Activated naive CD8-positive, alpha-beta T cell treated with anti-CD3 and anti-CD28 coated beads, Interleukin-2, amount 10 ng/mL, durations not matched to agents 7 days and 5 days (primary cell): ENCODE measurements at regions not wholly inside any gene's neighbourhood (a gene's known extent, or its start where the extent isn't known, plus 50 kb on each side); places are given as distances from the start of the nearest gene placed in this dataset.
A peak's percentile ranks its signal among the peaks of the same experiment; 100 is the strongest.

Experiments
- ATAC-seq: fragments of 150-1000 bp; cut with Tn5 transposase; one replicate; pipeline ENCODE4 v1.10.0; 2021; ENCODE audit warnings: low read depth, moderate library complexity
- POLR2A ChIA-PET: fragments of 350-600 bp; sonication (Branson Sonifier 250); formaldehyde crosslinking; loops from one replicate; lab custom pipeline; 2021; ENCODE audit warnings: antibody characterized with exemption; lab: Charles Lee
- DNase-seq: peaks from one replicate; pipeline ENCODE4 v3.0.0; 2021
- H3K27ac Mint-ChIP-seq: one replicate; pipeline ENCODE4 v1.8.0; 2022; ENCODE audit warnings: mild to moderate bottlenecking, mixed read lengths
- H3K27me3 Mint-ChIP-seq: one replicate; pipeline ENCODE4 v1.8.0; 2022; ENCODE audit warnings: mild to moderate bottlenecking, moderate library complexity, mixed read lengths
- H3K36me3 Mint-ChIP-seq: one replicate; pipeline ENCODE4 v1.8.0; 2021; ENCODE audit warnings: mild to moderate bottlenecking, mixed read lengths
- H3K4me1 Mint-ChIP-seq: one replicate; pipeline ENCODE4 v1.8.0; 2021; ENCODE audit warnings: mixed read lengths
- H3K4me3 Mint-ChIP-seq: one replicate; pipeline ENCODE4 v1.8.0; 2022; ENCODE audit warnings: mild to moderate bottlenecking, moderate library complexity, mixed read lengths
- H3K9me3 Mint-ChIP-seq: one replicate; pipeline ENCODE4 v1.8.0; 2021; ENCODE audit warnings: mixed read lengths

DNA sequence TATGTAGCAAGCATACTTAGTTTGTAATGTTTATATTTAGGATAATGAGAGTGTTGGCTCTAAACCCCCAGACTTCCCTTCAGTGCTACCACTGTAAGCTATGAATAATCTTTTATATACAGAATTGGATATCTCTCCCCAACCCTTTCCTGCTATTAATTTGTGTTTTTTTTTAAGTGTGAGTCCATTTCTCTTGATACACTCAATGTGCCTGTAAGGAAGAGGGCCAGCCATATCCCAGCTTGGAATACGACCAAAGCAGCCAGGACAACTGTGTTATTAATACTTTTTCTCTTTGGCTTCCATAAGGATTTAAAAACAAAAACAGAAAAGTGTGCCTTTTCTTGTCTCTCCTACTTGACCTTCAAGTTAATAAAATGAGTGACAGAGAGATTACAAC is 116.7 kb downstream of the SNAPC1 start:
- POLR2A ChIA-PET = no interaction called here
- Mint-ChIP-seq H3K27me3 (peaks cover 75% of the 10 kb centered on the region), H3K36me3 (no peaks in the 10 kb centered on the region), H3K27ac (no peak overlapping the region), H3K4me1 (no peaks in the 10 kb centered on the region), H3K9me3 (peaks cover 5% of the 10 kb centered on the region), H3K4me3 (no peak overlapping the region)
- ATAC-seq (no peak), DNase-seq (no peak)

DNA sequence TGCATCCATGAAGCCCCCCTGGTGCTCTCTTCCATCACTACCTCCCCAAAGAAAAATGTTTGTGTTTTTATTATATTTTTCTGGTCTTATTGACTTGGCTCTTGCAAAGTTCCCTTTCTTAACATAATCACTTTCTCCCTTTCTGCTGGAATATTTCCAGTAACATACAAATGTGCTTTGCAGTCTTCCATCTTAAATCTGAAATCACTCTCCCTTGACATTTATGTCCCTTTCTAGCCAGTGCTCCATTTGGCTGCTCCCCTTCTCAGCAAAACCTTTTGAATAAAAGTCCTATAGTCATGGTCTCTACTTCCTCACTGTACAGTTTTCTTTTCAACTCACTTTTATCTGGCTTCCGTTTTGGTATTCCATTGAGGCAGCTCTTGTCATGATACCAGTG is 118.8 kb downstream of the SNAPC1 start:
- no peaks in the 10 kb centered on the region for H3K4me1 Mint-ChIP-seq
- peaks cover 71% of the 10 kb centered on the region for H3K27me3 Mint-ChIP-seq

DNA sequence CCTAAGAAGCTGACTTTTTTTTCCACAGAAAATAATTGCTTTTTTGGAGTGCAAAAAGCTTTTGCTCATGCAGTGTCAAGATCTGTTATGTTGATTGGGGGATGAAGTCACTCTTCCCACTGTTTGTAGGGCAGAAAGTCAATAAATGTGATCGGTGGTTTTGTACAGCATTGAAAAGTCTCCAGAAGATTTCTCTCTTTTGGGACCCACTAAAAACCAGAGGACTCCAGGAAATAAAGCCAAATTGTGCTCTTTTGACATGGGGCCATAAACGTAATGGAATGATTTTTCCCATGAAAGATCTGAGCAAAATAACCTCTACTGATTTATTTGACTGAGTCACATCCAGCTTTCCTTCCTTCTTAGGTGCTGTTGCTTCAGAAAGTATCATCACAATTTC is 122.5 kb downstream of the SNAPC1 start:
- H3K4me3 Mint-ChIP-seq = no peak overlapping the region
- POLR2A ChIA-PET = no interaction called here
- H3K27me3 Mint-ChIP-seq = peaks cover 50% of the 10 kb centered on the region
- ATAC-seq (no peak), DNase-seq (no peak)
- peaks cover 7% of the 10 kb centered on the region for H3K4me1 Mint-ChIP-seq
- no peak overlapping the region for H3K27ac Mint-ChIP-seq
- H3K36me3 Mint-ChIP-seq = peaks cover 7% of the 10 kb centered on the region
- H3K9me3 Mint-ChIP-seq = peaks cover 11% of the 10 kb centered on the region

More for the DNA sequence above, 118.8 kb downstream of the SNAPC1 start:
- Mint-ChIP-seq H3K27ac (no peak overlapping the region), H3K9me3 (peaks cover 5% of the 10 kb centered on the region), H3K4me3 (no peak overlapping the region), H3K36me3 (no peaks in the 10 kb centered on the region)
- no peak for DNase-seq
- ATAC-seq = no peak
- POLR2A ChIA-PET = no interaction called here

DNA sequence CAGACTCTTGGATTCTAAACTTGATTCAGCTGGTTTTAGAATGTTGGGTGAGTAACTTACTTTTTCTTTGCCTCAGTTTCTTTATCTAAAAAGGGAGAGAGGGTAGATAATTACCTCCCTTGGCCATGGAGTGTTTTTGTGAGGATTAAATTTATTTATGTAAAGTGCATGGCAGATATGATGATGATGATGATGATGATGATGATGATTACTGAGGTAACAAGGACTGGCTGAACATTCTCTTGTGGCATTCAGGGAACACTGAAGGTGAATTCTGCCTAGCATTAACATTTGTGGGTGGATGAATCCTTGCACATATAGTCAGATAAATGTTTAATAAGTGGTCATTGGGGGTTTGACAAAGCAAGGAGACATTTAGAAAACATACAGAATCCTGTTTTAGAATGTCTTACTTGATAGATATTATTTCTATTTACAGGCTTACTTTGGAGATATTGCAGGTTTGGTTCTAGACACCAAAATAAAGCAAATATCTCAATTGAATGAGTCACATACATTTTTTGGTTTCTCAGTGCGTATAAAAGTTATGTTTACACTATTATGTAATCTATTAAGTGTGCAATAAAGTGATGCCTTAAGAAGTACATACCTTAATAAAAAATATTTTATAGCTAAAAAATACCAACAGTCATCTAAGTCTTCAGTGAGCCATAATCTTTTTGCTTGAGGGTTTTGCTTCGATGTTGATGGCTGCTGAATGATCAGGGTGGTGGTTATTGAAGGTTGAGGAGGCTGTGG is 123.2 kb downstream of the SNAPC1 start:
- Mint-ChIP-seq H3K9me3 (peaks cover 12% of the 10 kb centered on the region), H3K4me3 (no peak overlapping the region), H3K36me3 (peaks cover 10% of the 10 kb centered on the region), H3K4me1 (peaks cover 12% of the 10 kb centered on the region), H3K27me3 (peaks cover 43% of the 10 kb centered on the region), H3K27ac (no peak overlapping the region)
- no peak for DNase-seq
- POLR2A ChIA-PET = interaction anchor here (0.7 kb wide), 1 partner anchor 1144 kb away, joined by 5 read pairs; no protein-coding TSS in a partner anchor
- no peak for ATAC-seq

DNA sequence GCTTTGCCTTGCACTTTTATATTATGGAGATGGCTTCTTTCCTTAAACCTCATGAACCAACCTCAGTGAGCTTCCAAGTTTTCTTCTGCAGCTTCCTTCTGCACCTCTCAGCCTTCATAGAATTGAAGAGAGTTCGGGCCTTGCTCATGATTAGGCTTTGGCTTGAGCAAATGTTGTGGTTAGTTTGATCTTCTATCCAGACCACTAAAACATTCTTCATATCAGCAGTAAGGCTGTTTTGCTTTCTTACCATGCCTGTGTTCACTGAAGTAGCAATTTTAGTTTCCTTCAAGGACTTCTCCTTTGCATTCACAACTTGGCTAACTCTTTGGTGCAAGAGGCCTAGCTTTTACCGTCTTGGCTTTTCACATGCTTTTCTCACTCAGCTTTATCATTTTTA is 125.4 kb downstream of the SNAPC1 start:
- DNase-seq (no peak), ATAC-seq (no peak)
- H3K9me3 Mint-ChIP-seq = peaks cover 12% of the 10 kb centered on the region

DNA sequence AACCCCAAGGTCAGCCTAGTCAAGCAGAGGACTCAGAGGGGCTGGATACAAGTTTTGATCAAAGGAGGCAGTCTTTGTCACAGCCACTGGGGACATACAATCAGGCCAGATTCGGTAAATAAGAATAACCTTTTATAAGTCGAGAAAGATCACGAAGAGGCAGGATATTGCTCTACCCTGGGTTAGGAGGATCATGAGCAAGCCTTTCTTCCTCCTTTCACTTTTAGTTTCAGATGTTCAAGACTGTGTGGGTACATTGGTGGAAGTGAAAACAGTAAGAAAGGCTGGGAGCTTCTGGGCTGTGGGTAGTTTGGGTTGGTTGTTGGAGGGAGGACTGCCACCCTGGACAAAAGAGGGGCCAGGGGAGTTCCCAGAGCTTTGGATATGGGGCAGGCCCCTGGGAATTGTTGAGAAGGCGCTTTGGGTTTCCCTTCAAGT is 127.7 kb downstream of the SNAPC1 start:
- Mint-ChIP-seq H3K9me3 (peaks cover 7% of the 10 kb centered on the region), H3K4me1 (peaks cover 19% of the 10 kb centered on the region), H3K27ac (peak overlapping the region; percentile 89), H3K4me3 (peak overlapping the region; percentile 47), H3K27me3 (peaks cover 18% of the 10 kb centered on the region), H3K36me3 (peaks cover 12% of the 10 kb centered on the region)
- DNase-seq (peak; percentile 43), ATAC-seq (peak; percentile 99)
- POLR2A ChIA-PET = interaction anchor here (0.8 to 1.2 kb wide), 2 partner anchors 12 to 128 kb away, joined by 3 read pairs; partner anchors contain the start of gene SNAPC1

More for the DNA sequence above, 125.4 kb downstream of the SNAPC1 start:
- Mint-ChIP-seq H3K4me3 (no peak overlapping the region), H3K36me3 (peaks cover 12% of the 10 kb centered on the region), H3K27ac (no peak overlapping the region), H3K27me3 (peaks cover 36% of the 10 kb centered on the region), H3K4me1 (peaks cover 19% of the 10 kb centered on the region)
- POLR2A ChIA-PET = no interaction called here

DNA sequence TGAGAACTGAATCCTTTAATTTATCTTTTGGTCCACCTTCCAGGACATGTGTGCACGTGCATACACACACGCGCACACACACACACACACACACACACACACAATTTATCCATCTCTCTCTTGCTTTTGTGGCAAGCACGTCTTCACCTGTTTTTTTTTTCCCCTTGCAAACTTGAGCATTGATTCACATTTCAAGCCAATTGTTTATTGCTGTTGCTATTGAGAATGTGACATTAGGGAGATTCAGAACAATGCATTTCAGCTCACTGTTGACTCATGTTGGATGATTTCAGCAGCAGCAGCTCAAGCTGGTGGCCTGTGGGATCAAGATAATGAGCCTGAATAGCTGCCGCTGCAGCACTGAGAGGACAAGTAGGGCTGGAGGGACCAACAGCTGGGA is 128.9 kb downstream of the SNAPC1 start:
- Mint-ChIP-seq H3K4me3 (no peak overlapping the region), H3K9me3 (peaks cover 7% of the 10 kb centered on the region), H3K27me3 (peaks cover 16% of the 10 kb centered on the region), H3K36me3 (peaks cover 12% of the 10 kb centered on the region), H3K4me1 (peaks cover 19% of the 10 kb centered on the region), H3K27ac (no peak overlapping the region)
- ATAC-seq = no peak
- DNase-seq = no peak
- POLR2A ChIA-PET = no interaction called here

DNA sequence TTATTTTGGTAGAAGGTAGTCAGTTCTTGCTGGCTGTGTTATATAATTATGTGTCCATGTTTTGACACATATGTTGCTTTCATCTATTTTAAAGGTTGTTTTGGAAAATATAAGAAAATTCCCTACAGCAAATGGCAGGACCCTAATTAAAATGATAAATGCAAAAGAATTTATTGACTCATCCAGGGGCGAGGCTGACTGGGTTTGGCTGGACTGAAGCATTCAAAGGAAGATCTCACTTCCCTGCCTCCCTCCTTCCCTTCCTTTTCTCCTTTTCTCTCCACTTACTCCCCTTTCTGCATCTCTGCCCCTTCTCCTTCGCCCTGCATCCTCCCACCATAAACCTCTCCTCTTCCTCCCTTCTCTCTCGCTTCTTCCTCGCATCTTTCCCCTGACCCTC is 129.6 kb downstream of the SNAPC1 start:
- no peak overlapping the region for H3K27ac Mint-ChIP-seq
- peaks cover 19% of the 10 kb centered on the region for H3K4me1 Mint-ChIP-seq
- no peak overlapping the region for H3K4me3 Mint-ChIP-seq
- POLR2A ChIA-PET = no interaction called here
- H3K9me3 Mint-ChIP-seq = peaks cover 7% of the 10 kb centered on the region
- H3K27me3 Mint-ChIP-seq = peaks cover 14% of the 10 kb centered on the region
- peaks cover 12% of the 10 kb centered on the region for H3K36me3 Mint-ChIP-seq
- no peak for DNase-seq
- no peak for ATAC-seq

DNA sequence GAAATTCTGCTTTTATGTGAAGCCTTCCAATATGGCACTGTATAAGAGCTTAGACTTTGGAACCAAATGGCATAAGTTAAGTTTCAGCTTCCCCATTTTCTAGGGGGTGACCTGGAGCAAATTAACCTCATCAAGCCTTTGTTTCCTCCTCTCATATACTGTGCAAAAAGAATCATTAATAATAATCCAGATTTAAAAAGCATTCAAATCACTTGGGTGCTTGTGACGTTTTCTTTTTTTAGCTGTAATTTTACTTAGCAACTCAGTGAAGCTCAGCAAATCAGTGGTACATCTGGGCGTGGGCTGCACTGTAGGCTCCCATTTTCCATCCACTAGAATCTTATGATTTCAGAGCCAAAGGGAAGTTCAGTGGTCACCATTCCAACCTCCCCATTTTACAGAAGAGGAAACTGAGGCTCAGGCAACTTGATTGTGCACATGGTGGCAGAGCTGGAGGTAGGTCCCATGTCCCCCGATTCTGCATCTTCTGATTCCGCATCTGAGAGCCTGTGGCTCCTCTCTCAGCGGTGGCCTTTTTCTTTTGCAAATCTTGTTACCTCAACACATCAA is 131.2 kb downstream of the SNAPC1 start:
- Mint-ChIP-seq H3K27me3 (peaks cover 22% of the 10 kb centered on the region), H3K4me1 (peaks cover 18% of the 10 kb centered on the region), H3K4me3 (no peak overlapping the region), H3K27ac (no peak overlapping the region), H3K9me3 (peaks cover 7% of the 10 kb centered on the region), H3K36me3 (peaks cover 12% of the 10 kb centered on the region)
- DNase-seq = no peak
- ATAC-seq = no peak
- POLR2A ChIA-PET = no interaction called here

DNA sequence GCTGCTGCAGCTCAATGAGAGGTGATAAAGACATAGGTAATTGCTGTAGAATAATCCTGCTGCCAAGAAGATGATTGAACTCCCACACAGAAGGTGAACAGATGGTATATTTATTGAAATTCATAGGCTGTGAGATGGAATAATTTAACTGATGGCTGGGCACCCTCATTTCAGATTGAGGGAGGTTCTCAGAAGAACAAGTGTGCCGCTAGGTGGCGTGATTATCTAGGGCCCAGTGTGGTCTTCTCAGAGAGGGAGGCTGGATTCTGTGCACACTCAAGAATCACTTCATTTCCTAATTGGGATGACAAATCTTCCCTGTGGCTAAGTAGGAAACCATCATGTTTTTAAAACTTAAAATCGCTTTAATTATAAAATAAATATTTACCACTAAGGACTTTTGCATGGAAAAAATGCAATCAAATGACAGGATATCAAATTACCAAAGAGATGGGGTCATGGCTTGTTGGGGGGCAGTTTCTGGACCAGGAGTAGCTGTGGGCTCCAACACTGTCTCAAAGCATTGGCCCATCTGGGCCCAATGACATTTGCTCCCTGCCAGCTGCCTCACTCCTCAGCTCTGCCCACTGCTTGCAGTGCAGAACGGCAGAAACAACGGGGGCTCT is 132.3 kb downstream of the SNAPC1 start:
- Mint-ChIP-seq H3K27ac (no peak overlapping the region), H3K4me1 (peaks cover 13% of the 10 kb centered on the region), H3K36me3 (peaks cover 7% of the 10 kb centered on the region), H3K27me3 (peaks cover 27% of the 10 kb centered on the region), H3K9me3 (peaks cover 2% of the 10 kb centered on the region), H3K4me3 (no peak overlapping the region)
- POLR2A ChIA-PET = no interaction called here
- ATAC-seq = no peak
- DNase-seq = peak; percentile 50

DNA sequence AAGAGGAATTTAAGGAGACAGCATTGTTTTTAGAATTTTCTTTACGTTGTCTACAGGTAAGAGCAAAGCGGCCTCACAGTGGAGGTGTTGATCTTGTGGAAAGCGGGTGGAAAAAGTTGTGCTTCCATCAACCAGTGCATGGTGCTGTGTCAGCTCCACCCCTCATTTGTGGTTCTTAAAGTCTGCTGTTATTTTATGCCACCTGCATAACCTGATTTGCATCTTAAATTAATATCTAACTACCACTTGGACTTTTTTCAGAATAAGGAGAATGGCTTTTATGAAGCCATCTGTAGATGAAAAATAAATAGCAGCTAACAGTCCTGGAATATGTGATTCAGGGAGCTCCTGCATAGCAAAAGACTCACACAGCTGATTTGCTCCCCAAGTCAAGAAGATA is 135.1 kb downstream of the SNAPC1 start:
- Mint-ChIP-seq H3K27me3 (peaks cover 19% of the 10 kb centered on the region), H3K4me1 (no peaks in the 10 kb centered on the region), H3K9me3 (no peaks in the 10 kb centered on the region), H3K4me3 (no peak overlapping the region), H3K27ac (no peak overlapping the region), H3K36me3 (no peaks in the 10 kb centered on the region)
- ATAC-seq (no peak), DNase-seq (no peak)
- POLR2A ChIA-PET = no interaction called here

DNA sequence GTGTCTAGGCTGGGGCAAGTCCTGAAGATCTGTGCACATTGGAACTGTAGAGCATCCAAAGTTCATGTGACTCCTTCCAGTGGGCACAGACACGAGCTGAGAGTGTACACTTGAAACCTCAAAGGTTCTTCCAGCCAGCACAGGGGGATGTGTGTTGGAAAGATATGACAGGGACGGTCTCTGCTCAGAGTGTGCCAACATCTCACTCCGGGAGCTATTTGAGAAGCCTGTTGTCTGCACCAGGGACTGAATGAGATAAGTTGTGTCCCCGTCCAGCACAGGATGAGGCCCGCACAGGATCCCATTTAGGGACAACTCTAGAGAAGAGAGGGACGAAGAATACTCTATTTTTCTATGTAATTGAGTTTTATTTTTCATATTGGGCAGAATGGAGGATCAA is 136.3 kb downstream of the SNAPC1 start:
- Mint-ChIP-seq H3K36me3 (no peaks in the 10 kb centered on the region), H3K4me1 (no peaks in the 10 kb centered on the region), H3K4me3 (no peak overlapping the region), H3K27ac (no peak overlapping the region), H3K9me3 (no peaks in the 10 kb centered on the region), H3K27me3 (peaks cover 19% of the 10 kb centered on the region)
- ATAC-seq (no peak), DNase-seq (no peak)
- POLR2A ChIA-PET = no interaction called here

DNA sequence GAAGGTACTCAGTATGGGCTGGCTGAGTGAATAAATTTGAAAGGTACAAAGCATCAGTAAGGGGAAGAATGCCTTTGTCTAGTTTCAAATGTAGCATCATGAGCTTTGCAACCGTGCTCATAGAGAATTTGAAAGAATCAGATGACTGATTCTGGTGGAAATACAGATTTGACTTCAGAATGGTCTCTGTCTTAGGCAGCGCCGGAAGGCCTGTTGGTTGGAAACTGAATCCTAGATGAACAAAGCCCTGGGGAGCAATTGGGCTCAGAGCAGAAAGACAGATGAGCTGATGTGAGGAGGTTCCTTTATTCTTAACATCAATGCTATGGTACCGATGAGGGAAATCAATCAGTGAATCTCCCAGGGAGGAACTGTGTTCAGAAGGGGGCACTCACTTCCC is 137.3 kb downstream of the SNAPC1 start:
- POLR2A ChIA-PET = no interaction called here
- H3K36me3 Mint-ChIP-seq = no peaks in the 10 kb centered on the region
- no peaks in the 10 kb centered on the region for H3K9me3 Mint-ChIP-seq
- DNase-seq (no peak), ATAC-seq (no peak)
- H3K4me1 Mint-ChIP-seq = no peaks in the 10 kb centered on the region
- no peak overlapping the region for H3K4me3 Mint-ChIP-seq
- peaks cover 19% of the 10 kb centered on the region for H3K27me3 Mint-ChIP-seq
- H3K27ac Mint-ChIP-seq = no peak overlapping the region

DNA sequence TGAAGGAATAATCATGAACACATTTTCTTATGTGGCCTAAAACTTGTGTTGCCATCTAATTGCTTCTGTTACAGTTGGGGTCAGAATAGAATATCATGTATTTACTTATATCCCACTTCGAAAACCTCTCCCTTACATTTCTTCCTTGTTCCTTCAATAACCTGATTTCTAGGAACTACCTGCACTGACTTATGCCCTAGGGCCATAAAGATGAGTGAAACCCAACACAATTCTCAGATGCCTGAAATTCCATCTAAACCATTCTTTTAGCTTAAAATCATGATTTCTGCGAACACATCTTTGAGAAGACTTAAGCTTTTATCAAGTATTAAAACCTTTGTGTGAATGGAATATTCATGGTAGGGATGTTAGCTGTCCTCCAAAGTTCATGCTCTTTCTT is 142.7 kb downstream of the SNAPC1 start:
- DNase-seq (no peak), ATAC-seq (no peak)
- no peak overlapping the region for H3K27ac Mint-ChIP-seq
- POLR2A ChIA-PET = no interaction called here
- H3K36me3 Mint-ChIP-seq = no peaks in the 10 kb centered on the region
- H3K4me3 Mint-ChIP-seq = no peak overlapping the region
- H3K27me3 Mint-ChIP-seq = peaks cover 6% of the 10 kb centered on the region
- no peaks in the 10 kb centered on the region for H3K4me1 Mint-ChIP-seq
- no peaks in the 10 kb centered on the region for H3K9me3 Mint-ChIP-seq
